HepG2 (cell line): ENCODE measurements at regions not wholly inside any gene's neighbourhood (a gene's known extent, or its start where the extent isn't known, plus 50 kb on each side); places are given as distances from the start of the nearest gene placed in this dataset.
"Not testable (repeated sequence)": the region's sequence is repeated elsewhere in the genome, so short reads cannot be mapped to it uniquely, and the experiment has no call there.

ENCODE experiments used
- ATAC-seq: fragments of 200-7000 bp; cut with Tn5 transposase; 3 replicates; pipeline ENCODE4 v1.9.1; 2020; ENCODE audit warnings: mild to moderate bottlenecking, moderate library complexity
- BruUV-seq: library from RNA; stranded (reverse); fragments of 400-500 nt; replicated peaks from 2 replicates; lab custom pipeline; 2021; lab: Mats Ljungman, UMichigan
- CTCF ChIA-PET: fragments of 300-600 bp; formaldehyde crosslinking; extraction: SDS; loops from one replicate; lab custom pipeline; 2021; ENCODE audit warnings: low total read pairs, inconsistent platforms, low intra/inter-chr PET ratio; lab: Yijun Ruan, JAX
- POLR2A ChIA-PET: fragments of 350-600 bp; sonication (Branson Sonifier 250); formaldehyde crosslinking; loops from one replicate; lab custom pipeline; 2020; ENCODE audit warnings: antibody characterized with exemption, inconsistent platforms; lab: Yijun Ruan, JAX
- DNase-seq: peaks from one replicate; pipeline ENCODE4 v3.0.0-alpha.2; 2015; ENCODE audit warnings: low spot score
- FAIRE-seq: peaks from 3 replicates; lab custom pipeline; 2011; peaks lifted over from hg19 to GRCh38; lab: Jason Lieb, UNC
- H2AFZ ChIP-seq: one replicate; pipeline ENCODE4 v1.6.1; 2011; ENCODE audit warnings: low read length, inconsistent platforms
- H3K27ac ChIP-seq: fragments of 300-600 bp; 3 replicates; pipeline ENCODE4 v1.8.0; 2011; ENCODE audit warnings: mixed run types, mild to moderate bottlenecking, mixed read lengths, low read length, inconsistent platforms; ENCODE audit not compliant: insufficient read depth; ENCODE audit errors: extremely low read length
- H3K27me3 ChIP-seq, 2 experiments: fragments of 200-600 bp in 1 of 2; 2 replicates in 1 of 2; 3 replicates in 1 of 2; pipeline versions ENCODE4 v1.6.0 to v1.8.0; 2011; ENCODE audit warnings: low read length in 2 of 2, mild to moderate bottlenecking in 2 of 2, moderate library complexity in 2 of 2, inconsistent platforms in 1 of 2; ENCODE audit not compliant: insufficient read depth in 2 of 2, control insufficient read depth in 1 of 2
- H3K36me3 ChIP-seq, 2 experiments: fragments of 200-600 bp in 1 of 2; replicated peaks in 1 of 2; 2 replicates in 1 of 2; 3 replicates in 1 of 2; pipeline versions ENCODE4 v1.5.1 to v1.8.0; 2011; ENCODE audit warnings: low read length in 2 of 2, inconsistent platforms in 1 of 2; ENCODE audit not compliant: insufficient read depth in 2 of 2, control insufficient read depth in 1 of 2
- H3K4me1 ChIP-seq: 2 replicates; pipeline ENCODE4 v1.5.1; 2012; ENCODE audit warnings: low read length, inconsistent platforms; ENCODE audit not compliant: insufficient read depth
- H3K4me2 ChIP-seq: 2 replicates; pipeline ENCODE4 v1.6.0; 2011; ENCODE audit warnings: low read depth, low read length, inconsistent platforms
- H3K4me3 ChIP-seq, 3 experiments: fragments of 200-600 bp in 1 of 3; sonication (generic), shearing (Covaris generic) in 1 of 3; replicated peaks in 1 of 3; 2 replicates each; pipeline ENCODE4 v1.5.1; 2011 to 2016; ENCODE audit warnings: low read length in 3 of 3, inconsistent platforms in 2 of 3, low read depth in 2 of 3, mild to moderate bottlenecking in 2 of 3, control low read depth in 1 of 3, mixed read lengths in 1 of 3; ENCODE audit not compliant: insufficient read depth in 1 of 3
- H3K79me2 ChIP-seq: one replicate; pipeline ENCODE4 v1.6.1; 2011; ENCODE audit warnings: low read length, inconsistent platforms; ENCODE audit not compliant: insufficient read depth
- H3K9ac ChIP-seq: 2 replicates; pipeline ENCODE4 v1.6.0; 2011; ENCODE audit warnings: mild to moderate bottlenecking, low read depth, low read length, inconsistent platforms; ENCODE audit not compliant: insufficient read depth
- H3K9me3 ChIP-seq: 2 replicates; pipeline ENCODE4 v1.5.1; 2012; ENCODE audit warnings: mild to moderate bottlenecking, low read length
- H4K20me1 ChIP-seq: 2 replicates; pipeline ENCODE4 v1.6.0; 2011; ENCODE audit warnings: inconsistent platforms, mild to moderate bottlenecking, low read length, moderate library complexity; ENCODE audit not compliant: insufficient read depth
- HNRNPLL ChIP-seq: fragments of 200-400 bp; formaldehyde crosslinking; IDR thresholded peaks from 2 replicates; pipeline ENCODE4 v1.6.1; 2017; ENCODE audit warnings: mild to moderate bottlenecking, low read depth, low read length; ENCODE audit not compliant: poor library complexity, severe bottlenecking
- KMT2A ChIP-seq: sonication (generic); formaldehyde crosslinking; IDR thresholded peaks from 2 replicates; pipeline ENCODE4 v1.4.0; 2020; ENCODE audit warnings: missing genetic modification reagents
- NFYB ChIP-seq: sonication (generic); formaldehyde crosslinking; IDR thresholded peaks from 2 replicates; pipeline ENCODE4 v1.4.0; 2020; ENCODE audit warnings: missing genetic modification reagents
- SIN3B ChIP-seq: fragments of 150-350 bp; IDR thresholded peaks from 2 replicates; pipeline ENCODE4 v1.6.1; 2014; ENCODE audit warnings: low read length
- WGBS: methylation state at CpG from one replicate; pipeline ENCODE4 v1.1.6; 2017; ENCODE audit warnings: low lambda C conversion rate; 5-methylcytosine and 5-hydroxymethylcytosine counted together
- in situ Hi-C: cut with HindIII; loops from 2 replicates; pipeline ENCODE4 v1.10.0; 2017; ENCODE audit warnings: low pct_unique_long_range_greater_than_20kb; ENCODE audit not compliant: extremely low pct_ligation_motif_present
- intact Hi-C: fragments of 100-400 bp; cut with micrococcal nuclease; formaldehyde crosslinking; loops from one replicate; pipeline ENCODE4 v1.10.0; 2022; ENCODE audit not compliant: unreplicated experiment
- TF ChIP-seq, protein P1 (sequence below): sonication (generic); formaldehyde crosslinking; IDR thresholded peaks from 2 replicates; pipeline ENCODE4 v1.8.1; 2023; ENCODE audit warnings: missing genetic modification reagents, inconsistent platforms, borderline replicate concordance
- TF ChIP-seq, protein P2 (sequence below): sonication (generic); formaldehyde crosslinking; IDR thresholded peaks from 2 replicates; pipeline ENCODE4 v1.5.1; 2020; ENCODE audit warnings: mild to moderate bottlenecking, missing genetic modification reagents, moderate library complexity
- TF ChIP-seq, protein P3 (sequence below): IDR thresholded peaks from 2 replicates; pipeline ENCODE4 v1.6.1; 2012; ENCODE audit warnings: low read depth, low read length, improper control_type of control experiment

DNA sequence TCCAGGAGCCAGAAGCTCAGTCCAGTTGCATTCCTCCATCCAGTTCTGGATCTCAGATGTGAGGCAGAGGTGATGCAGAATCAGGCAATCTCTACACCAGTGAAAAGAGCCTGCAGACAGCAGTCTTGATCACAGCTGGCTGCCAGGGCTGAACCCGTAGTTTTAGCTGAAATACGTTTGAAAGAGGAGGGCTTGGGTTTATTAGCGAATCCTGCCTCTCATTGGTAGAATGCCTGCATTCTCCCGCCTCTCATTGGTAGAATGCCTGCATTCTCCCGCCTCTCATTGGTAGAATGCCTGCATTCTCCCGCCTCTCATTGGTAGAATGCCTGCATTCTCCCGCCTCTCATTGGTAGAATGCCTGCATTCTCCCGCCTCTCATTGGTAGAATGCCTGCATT, 359.4 kb upstream of the TPM1 start:
- H3K4me1 ChIP-seq, ATAC-seq, H3K36me3 ChIP-seq, H3K9me3 ChIP-seq, FAIRE-seq, H3K27me3 ChIP-seq, H3K4me2 ChIP-seq, H2AFZ ChIP-seq, intact Hi-C loops, H4K20me1 ChIP-seq, H3K9ac ChIP-seq, DNase-seq, H3K4me3 ChIP-seq, in situ Hi-C loops, BruUV-seq, H3K27ac ChIP-seq, H3K79me2 ChIP-seq, POLR2A ChIA-PET, CTCF ChIA-PET: not testable (repeated sequence)
- WGBS = 91% methylated on average over 7 of the region's 8 CpGs
- TF ChIP-seq NFYB (CRISPR knock-in tag) = 0 out of 2 replicates have a peak, but pooled peaks have one; percentile 16

DNA sequence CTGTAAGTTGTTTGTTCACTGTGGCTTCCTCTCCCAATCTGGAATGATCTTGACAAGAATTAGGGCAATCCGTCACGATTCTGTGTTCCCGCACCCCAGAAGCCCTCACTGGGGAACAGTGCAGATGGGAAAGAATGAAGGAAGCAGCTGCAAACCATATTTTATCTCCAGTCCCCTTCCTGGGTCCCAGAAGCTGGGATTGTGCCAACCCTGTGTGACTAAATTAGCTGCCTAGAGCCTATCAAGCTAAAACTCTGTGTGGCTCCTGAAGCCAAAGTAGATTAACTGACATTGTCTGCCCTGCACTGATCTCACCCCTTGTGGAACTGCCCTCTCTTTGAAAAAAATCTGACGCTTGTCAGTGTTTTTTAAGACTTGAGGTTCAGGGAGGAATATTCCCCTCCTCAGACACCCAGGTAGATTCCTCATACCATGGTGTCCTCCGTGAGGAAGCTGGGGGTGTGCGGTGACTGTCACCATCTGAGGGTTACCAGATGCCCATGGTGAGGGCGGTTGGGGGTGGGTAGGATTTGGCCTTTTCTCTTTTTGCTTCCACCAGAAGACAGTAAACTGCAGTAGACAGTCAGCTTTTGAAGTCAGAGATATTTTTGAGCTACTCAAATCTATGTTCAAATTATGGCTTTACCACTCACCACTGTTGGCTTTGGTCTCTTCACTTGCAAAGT, 358.3 kb upstream of the TPM1 start:
- Histone ChIP-seq H3K27ac (no peak overlapping the region), H4K20me1 (no peaks in the 10 kb centered on the region), H3K4me2 (no peak overlapping the region), H3K4me1 (no peaks in the 10 kb centered on the region), H2AFZ (no peak overlapping the region), H3K79me2 (no peaks in the 10 kb centered on the region), H3K9ac (no peak overlapping the region), H3K27me3 (no peaks in the 10 kb centered on the region), H3K9me3 (no peaks in the 10 kb centered on the region), H3K36me3 (no peaks in the 10 kb centered on the region), H3K4me3 (no peak overlapping the region)
- 91% methylated on average over 7 of the region's 7 CpGs for WGBS
- no TSS peak for BruUV-seq
- intact Hi-C loops (no loop called here), in situ Hi-C loops (no loop called here)
- FAIRE-seq (no peak), DNase-seq (no peak), ATAC-seq (no peak)
- CTCF ChIA-PET = no interaction called here
- POLR2A ChIA-PET = no interaction called here
- TF ChIP-seq, protein P1, sequence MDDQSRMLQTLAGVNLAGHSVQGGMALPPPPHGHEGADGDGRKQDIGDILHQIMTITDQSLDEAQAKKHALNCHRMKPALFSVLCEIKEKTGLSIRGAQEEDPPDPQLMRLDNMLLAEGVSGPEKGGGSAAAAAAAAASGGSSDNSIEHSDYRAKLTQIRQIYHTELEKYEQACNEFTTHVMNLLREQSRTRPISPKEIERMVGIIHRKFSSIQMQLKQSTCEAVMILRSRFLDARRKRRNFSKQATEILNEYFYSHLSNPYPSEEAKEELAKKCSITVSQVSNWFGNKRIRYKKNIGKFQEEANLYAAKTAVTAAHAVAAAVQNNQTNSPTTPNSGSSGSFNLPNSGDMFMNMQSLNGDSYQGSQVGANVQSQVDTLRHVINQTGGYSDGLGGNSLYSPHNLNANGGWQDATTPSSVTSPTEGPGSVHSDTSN (CRISPR knock-in tag) = no peak
- TF ChIP-seq KMT2A (CRISPR knock-in tag) (no peak), HNRNPLL (no peak), SIN3B (no peak)
- TF ChIP-seq, protein P2, sequence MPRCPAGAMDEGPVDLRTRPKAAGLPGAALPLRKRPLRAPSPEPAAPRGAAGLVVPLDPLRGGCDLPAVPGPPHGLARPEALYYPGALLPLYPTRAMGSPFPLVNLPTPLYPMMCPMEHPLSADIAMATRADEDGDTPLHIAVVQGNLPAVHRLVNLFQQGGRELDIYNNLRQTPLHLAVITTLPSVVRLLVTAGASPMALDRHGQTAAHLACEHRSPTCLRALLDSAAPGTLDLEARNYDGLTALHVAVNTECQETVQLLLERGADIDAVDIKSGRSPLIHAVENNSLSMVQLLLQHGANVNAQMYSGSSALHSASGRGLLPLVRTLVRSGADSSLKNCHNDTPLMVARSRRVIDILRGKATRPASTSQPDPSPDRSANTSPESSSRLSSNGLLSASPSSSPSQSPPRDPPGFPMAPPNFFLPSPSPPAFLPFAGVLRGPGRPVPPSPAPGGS (CRISPR knock-in tag) = no peak
- TF ChIP-seq, protein P3, sequence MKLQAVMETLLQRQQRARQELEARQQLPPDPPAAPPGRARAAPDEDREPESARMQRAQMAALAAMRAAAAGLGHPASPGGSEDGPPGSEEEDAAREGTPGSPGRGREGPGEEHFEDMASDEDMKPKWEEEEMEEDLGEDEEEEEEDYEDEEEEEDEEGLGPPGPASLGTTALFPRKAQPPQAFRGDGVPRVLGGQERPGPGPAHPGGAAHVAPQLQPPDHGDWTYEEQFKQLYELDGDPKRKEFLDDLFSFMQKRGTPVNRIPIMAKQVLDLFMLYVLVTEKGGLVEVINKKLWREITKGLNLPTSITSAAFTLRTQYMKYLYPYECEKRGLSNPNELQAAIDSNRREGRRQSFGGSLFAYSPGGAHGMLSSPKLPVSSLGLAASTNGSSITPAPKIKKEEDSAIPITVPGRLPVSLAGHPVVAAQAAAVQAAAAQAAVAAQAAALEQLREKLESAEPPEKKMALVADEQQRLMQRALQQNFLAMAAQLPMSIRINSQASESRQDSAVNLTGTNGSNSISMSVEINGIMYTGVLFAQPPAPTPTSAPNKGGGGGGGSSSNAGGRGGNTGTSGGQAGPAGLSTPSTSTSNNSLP = no peak
